Osteoblast (primary cell): ENCODE measurements at regions not wholly inside any gene's neighbourhood (a gene's known extent, or its start where the extent isn't known, plus 50 kb on each side); places are given as distances from the start of the nearest gene placed in this dataset.

Experiments used
- DNase-seq: peaks from one replicate; pipeline ENCODE4 v3.0.0; 2011; ENCODE audit warnings: low spot score, mixed read lengths; ENCODE audit not compliant: insufficient read length; ENCODE audit errors: missing footprints
- H2AFZ ChIP-seq: 2 replicates; pipeline ENCODE4 v1.6.0; 2011; ENCODE audit warnings: mild to moderate bottlenecking, low read length
- H3K27ac ChIP-seq: 2 replicates; pipeline ENCODE4 v1.5.1; 2011; ENCODE audit warnings: mild to moderate bottlenecking, low read depth, low read length, moderate library complexity
- H3K27me3 ChIP-seq: 2 replicates; pipeline ENCODE4 v1.6.0; 2012; ENCODE audit warnings: mild to moderate bottlenecking, control low read depth, inconsistent platforms, low read length, moderate library complexity; ENCODE audit not compliant: insufficient read depth
- H3K36me3 ChIP-seq: 2 replicates; pipeline ENCODE4 v1.5.1; 2011; ENCODE audit warnings: mild to moderate bottlenecking, low read length, control low read depth, moderate library complexity; ENCODE audit not compliant: insufficient read depth
- H3K4me1 ChIP-seq: 2 replicates; pipeline ENCODE4 v1.5.1; 2011; ENCODE audit warnings: mild to moderate bottlenecking, low read length, control low read depth, moderate library complexity; ENCODE audit not compliant: insufficient read depth
- H3K4me2 ChIP-seq: 2 replicates; pipeline ENCODE4 v1.6.0; 2011; ENCODE audit warnings: mild to moderate bottlenecking, low read length; ENCODE audit not compliant: insufficient read depth
- H3K4me3 ChIP-seq: fragments of 200-600 bp; sonication (generic); 3 replicates; pipeline ENCODE4 v1.5.1; 2012; ENCODE audit warnings: mild to moderate bottlenecking, low read length, inconsistent platforms; ENCODE audit not compliant: insufficient read depth
- H3K79me2 ChIP-seq: 2 replicates; pipeline ENCODE4 v1.6.0; 2012; ENCODE audit warnings: mild to moderate bottlenecking, low read length, control low read depth, inconsistent platforms; ENCODE audit not compliant: insufficient read depth
- H3K9me3 ChIP-seq: 2 replicates; pipeline ENCODE4 v1.5.1; 2011; ENCODE audit warnings: low read depth, low read length, control low read depth
- H4K20me1 ChIP-seq: 2 replicates; pipeline ENCODE4 v1.6.0; 2012; ENCODE audit warnings: mild to moderate bottlenecking, low read length, control low read depth; ENCODE audit not compliant: insufficient read depth
- TF ChIP-seq, protein P1 (sequence below): IDR thresholded peaks from 2 replicates; pipeline ENCODE4 v1.5.1; 2011; ENCODE audit warnings: mild to moderate bottlenecking, low read depth, low read length, moderate library complexity; ENCODE audit errors: extremely low read depth

DNA sequence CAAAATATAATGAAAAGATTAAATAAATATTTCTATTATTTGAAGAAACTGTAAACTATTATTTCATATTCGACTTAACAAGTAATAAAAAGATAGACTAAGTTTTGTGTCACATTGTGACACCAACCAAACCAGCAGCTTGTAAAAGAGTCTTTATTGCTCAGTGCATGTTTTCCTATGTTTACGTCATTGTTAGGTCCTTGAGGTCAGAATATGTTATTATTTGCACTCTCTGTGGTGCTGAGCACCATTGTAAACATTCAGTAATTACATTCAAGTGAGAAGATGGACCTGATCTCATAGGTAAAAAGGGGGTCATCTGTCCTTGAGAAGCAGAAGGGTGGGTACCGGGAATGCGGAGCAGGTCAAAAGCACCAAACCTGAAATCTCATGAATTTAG is 1999.1 kb upstream of the CELF4 start:
- H3K36me3 ChIP-seq: no peaks in the 10 kb centered on the region
- H3K4me1 ChIP-seq: no peaks in the 10 kb centered on the region

DNA sequence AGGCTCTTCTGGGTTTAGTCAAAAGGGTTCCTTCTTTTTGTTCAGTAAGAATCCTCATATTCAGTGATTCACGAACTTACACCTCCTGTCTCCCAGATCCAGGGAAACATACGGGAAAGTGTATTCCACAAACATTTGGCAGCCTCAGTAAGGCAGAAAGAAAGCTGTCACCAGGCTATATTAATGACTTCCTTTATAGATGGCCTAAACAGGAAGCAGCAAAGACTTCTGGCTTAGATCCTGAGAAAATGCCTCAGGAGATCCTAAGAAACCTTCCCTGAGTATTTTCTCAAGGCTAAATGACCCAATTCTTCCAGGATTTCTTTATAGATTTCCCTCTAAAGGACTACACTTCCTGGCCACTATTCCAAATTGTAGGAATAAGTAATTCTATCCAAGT is 1995.5 kb upstream of the CELF4 start:
- Histone ChIP-seq H3K4me2 (no peak overlapping the region), H3K4me1 (no peaks in the 10 kb centered on the region), H3K27me3 (no peaks in the 10 kb centered on the region), H4K20me1 (no peaks in the 10 kb centered on the region), H3K9me3 (no peaks in the 10 kb centered on the region), H3K36me3 (no peaks in the 10 kb centered on the region), H3K79me2 (no peaks in the 10 kb centered on the region), H2AFZ (no peak overlapping the region), H3K4me3 (no peak overlapping the region), H3K27ac (no peak overlapping the region)
- no peak for DNase-seq
- TF ChIP-seq, protein P1, sequence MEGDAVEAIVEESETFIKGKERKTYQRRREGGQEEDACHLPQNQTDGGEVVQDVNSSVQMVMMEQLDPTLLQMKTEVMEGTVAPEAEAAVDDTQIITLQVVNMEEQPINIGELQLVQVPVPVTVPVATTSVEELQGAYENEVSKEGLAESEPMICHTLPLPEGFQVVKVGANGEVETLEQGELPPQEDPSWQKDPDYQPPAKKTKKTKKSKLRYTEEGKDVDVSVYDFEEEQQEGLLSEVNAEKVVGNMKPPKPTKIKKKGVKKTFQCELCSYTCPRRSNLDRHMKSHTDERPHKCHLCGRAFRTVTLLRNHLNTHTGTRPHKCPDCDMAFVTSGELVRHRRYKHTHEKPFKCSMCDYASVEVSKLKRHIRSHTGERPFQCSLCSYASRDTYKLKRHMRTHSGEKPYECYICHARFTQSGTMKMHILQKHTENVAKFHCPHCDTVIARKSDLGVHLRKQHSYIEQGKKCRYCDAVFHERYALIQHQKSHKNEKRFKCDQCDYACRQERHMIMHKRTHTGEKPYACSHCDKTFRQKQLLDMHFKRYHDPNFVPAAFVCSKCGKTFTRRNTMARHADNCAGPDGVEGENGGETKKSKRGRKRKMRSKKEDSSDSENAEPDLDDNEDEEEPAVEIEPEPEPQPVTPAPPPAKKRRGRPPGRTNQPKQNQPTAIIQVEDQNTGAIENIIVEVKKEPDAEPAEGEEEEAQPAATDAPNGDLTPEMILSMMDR: no peak

More for the DNA sequence above, 1999.1 kb upstream of the CELF4 start:
- no peak for DNase-seq
- H3K79me2 ChIP-seq: no peaks in the 10 kb centered on the region
- H3K27ac ChIP-seq: no peak overlapping the region
- no peak overlapping the region for H3K4me3 ChIP-seq
- H4K20me1 ChIP-seq: no peaks in the 10 kb centered on the region
- H3K27me3 ChIP-seq: no peaks in the 10 kb centered on the region
- no peaks in the 10 kb centered on the region for H3K9me3 ChIP-seq
- TF ChIP-seq, protein P1: no peak
- no peak overlapping the region for H2AFZ ChIP-seq
- H3K4me2 ChIP-seq: no peak overlapping the region

DNA sequence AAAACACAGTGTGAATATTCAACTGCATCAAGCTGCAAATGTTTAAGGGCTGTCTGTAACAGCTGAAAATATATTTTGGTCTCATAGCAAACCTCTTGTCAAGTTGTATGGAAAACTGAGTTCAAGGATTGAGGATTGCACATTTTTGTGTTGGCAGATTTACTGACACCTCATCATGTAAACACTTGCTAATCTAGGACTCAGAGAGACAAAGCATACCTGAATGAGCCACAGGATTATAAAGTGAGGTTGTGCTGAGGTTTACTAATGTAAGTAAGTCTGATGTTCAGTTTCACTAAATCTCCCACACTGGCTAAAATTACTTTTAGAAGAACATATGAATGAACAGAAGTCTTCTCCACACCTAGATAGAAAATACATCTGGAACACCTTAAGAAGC is 1993.1 kb upstream of the CELF4 start:
- TF ChIP-seq, protein P1: no peak

DNA sequence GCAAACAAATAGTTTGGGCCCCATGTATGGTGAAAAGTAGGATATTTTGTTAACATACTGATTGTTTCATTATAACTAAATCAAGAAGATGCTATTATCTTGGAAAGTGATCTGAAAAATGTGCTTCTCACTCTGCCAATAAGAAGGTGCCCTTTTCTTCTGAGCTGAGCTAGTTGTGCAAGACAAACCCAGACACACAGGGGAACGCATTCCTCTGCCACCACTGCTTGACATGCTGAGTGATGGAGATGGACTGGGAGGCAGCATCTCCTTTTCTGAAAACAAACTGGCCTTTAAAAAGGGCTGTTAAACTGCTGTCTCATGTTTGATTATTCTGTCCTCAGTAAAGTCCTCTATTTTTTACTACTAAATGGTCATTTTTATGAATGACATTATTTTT is 1989.9 kb upstream of the CELF4 start:
- Histone ChIP-seq H3K4me2 (no peak overlapping the region), H3K79me2 (no peaks in the 10 kb centered on the region), H4K20me1 (no peaks in the 10 kb centered on the region), H2AFZ (no peak overlapping the region), H3K27me3 (no peaks in the 10 kb centered on the region), H3K36me3 (no peaks in the 10 kb centered on the region), H3K4me3 (no peak overlapping the region), H3K27ac (no peak overlapping the region), H3K9me3 (no peaks in the 10 kb centered on the region), H3K4me1 (no peaks in the 10 kb centered on the region)
- TF ChIP-seq, protein P1: no peak
- DNase-seq: no peak

More for the DNA sequence above, 1993.1 kb upstream of the CELF4 start:
- Histone ChIP-seq H3K9me3 (no peaks in the 10 kb centered on the region), H3K4me2 (no peak overlapping the region), H3K27me3 (no peaks in the 10 kb centered on the region), H4K20me1 (no peaks in the 10 kb centered on the region), H3K4me3 (no peak overlapping the region), H3K4me1 (no peaks in the 10 kb centered on the region), H3K36me3 (no peaks in the 10 kb centered on the region), H3K27ac (no peak overlapping the region), H2AFZ (no peak overlapping the region), H3K79me2 (no peaks in the 10 kb centered on the region)
- DNase-seq: no peak
